ENCODE measurements at regions not wholly inside any gene's neighbourhood (a gene's known extent, or its start where the extent isn't known, plus 50 kb on each side); places are given as distances from the start of the nearest gene placed in this dataset.

DNA sequence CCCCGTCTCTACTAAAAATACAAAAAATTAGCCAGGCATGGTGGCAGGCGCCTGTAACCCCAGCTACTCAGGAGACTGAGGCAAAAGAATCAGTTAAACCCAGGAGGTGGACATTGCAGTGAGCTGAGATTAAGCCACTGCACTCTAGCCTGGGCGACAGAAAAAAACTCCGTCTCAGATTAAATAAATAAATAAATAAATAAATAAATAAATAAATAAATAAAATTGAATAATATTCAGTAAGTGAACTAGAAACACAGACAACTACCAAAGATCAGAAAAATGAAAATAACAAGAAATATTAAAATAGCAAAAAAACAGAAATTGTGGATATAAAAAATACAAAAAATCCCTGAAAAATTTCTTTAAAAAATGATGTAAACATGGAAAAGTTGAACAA lies 172.4 kb downstream of the ZNF486 start:
- no peak for DNase-seq (ENCODE audit: extremely low read depth, low read depth)

DNA sequence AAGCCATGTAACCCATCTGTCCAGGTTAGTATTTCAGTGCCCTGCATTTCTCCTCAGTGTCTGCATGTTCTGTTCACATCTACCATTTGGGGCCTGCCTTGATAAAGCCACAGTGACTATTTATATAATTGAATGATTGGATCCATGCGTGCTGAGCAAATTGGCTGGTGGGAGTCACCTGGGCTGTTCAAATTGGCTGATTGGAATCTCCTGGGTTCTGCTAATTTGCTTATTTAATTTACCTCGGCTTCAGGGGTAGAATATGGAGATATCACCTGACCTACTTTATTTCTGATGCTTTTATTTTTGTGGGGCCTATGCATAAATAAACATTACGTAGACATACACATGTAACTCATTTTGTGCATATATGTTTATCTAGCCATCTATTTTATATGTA lies 167.7 kb downstream of the ZNF486 start:
- TF ChIP-seq, protein P1, sequence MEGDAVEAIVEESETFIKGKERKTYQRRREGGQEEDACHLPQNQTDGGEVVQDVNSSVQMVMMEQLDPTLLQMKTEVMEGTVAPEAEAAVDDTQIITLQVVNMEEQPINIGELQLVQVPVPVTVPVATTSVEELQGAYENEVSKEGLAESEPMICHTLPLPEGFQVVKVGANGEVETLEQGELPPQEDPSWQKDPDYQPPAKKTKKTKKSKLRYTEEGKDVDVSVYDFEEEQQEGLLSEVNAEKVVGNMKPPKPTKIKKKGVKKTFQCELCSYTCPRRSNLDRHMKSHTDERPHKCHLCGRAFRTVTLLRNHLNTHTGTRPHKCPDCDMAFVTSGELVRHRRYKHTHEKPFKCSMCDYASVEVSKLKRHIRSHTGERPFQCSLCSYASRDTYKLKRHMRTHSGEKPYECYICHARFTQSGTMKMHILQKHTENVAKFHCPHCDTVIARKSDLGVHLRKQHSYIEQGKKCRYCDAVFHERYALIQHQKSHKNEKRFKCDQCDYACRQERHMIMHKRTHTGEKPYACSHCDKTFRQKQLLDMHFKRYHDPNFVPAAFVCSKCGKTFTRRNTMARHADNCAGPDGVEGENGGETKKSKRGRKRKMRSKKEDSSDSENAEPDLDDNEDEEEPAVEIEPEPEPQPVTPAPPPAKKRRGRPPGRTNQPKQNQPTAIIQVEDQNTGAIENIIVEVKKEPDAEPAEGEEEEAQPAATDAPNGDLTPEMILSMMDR (IDR thresholded peaks at IDR 0.05; ENCODE audit: low read depth, low read length) = no peak
- DNase-seq (ENCODE audit: extremely low read depth, low read depth) = no peak

More for the DNA sequence above, 172.4 kb downstream of the ZNF486 start:
- TF ChIP-seq, protein P1 (IDR thresholded peaks at IDR 0.05; ENCODE audit: low read depth, low read length) = no peak

DNA sequence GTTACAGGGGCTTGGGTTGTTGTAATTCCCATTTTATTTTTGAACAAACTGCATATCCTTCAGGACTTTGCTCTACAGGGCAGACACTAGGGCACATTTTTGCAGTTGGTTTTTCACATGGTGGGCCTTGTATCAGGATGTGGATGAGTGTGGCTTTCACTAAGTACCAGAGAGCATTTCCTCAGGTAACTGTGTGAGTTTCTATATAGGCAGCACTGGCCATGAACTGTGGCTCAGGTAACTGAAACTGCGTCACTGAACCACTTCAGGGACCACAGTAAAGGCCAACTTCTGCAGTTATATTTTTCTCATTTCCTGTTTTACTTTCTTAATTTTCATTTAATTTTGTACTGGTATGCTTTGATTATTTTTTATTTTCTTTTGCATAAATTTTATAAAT lies 166.5 kb downstream of the ZNF486 start:
- no peak for DNase-seq (ENCODE audit: extremely low read depth, low read depth)
- TF ChIP-seq, protein P1 (IDR thresholded peaks at IDR 0.05; ENCODE audit: low read depth, low read length) = no peak

DNA sequence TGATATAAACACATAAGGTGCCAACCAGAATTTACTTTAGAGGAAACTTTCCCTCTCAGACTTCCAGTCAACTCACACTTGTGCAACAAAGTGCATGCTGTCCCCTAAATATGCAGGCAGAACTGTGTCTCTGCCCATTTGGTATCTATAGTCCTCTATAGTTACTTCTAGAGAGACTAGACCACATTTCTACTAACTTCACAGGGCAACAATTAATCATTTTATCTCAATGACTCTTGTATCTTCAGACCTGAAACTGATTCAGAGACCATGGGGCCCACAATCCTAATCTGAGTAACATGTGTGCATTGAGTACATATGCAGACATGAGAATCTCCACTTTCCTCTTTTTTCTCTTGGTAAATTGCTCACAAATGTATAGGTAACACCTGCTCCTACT lies 158.1 kb downstream of the ZNF486 start:
- TF ChIP-seq, protein P1 (IDR thresholded peaks at IDR 0.05; ENCODE audit: low read depth, low read length) = no peak
- no peak for DNase-seq (ENCODE audit: extremely low read depth, low read depth)

DNA sequence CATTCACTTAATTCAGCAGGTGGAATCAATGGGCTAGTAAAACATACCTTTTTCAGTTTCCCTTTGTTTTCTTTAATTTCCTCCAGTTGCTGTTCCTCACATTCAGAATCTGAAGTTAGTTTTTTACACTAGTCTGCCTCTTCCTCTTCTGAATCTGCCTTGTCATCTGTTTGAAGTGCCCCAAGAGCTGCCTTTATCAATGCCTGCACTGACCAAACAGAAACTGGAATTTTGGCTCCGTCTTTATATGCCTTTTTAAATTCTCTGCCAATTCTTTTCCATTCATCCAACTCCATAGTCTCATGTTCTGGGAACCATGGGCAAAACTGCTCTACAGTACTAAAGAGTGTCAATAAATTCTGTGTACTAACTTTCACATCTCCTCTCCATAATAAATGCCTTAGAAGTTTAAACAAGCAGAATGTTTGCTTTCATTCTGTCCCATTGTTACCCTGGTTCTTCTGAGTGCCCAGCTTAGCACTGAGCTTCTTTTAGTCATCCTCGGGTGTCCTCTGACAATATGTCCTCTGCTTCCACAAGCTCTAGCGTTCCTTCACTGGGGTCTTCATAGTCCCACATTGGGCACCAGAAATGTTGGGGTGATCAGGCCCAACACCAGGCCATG lies 154.2 kb downstream of the ZNF486 start:
- no peak for DNase-seq (ENCODE audit: extremely low read depth, low read depth)
- TF ChIP-seq, protein P1 (IDR thresholded peaks at IDR 0.05; ENCODE audit: low read depth, low read length) = no peak

DNA sequence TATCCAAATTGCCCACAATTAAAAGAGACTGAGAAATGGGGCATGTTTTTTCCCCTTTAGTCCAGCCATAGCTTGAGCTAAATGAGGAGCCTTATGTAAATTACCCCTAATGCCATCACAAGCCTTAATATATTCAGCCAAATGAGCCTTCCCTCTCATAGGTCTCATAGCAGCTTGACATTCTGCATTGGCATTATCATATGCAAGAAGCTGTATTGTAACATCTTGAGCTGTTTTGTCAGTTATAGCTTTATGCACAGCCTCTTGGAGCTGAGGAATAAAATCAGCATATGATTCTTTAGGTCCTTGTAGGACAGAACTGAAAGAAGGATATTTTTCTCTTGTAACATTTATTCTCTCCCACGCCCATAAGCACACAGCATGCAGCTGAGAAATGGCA lies 153.2 kb downstream of the ZNF486 start:
- TF ChIP-seq, protein P1 (IDR thresholded peaks at IDR 0.05; ENCODE audit: low read depth, low read length) = no peak
- DNase-seq (ENCODE audit: extremely low read depth, low read depth) = no peak

DNA sequence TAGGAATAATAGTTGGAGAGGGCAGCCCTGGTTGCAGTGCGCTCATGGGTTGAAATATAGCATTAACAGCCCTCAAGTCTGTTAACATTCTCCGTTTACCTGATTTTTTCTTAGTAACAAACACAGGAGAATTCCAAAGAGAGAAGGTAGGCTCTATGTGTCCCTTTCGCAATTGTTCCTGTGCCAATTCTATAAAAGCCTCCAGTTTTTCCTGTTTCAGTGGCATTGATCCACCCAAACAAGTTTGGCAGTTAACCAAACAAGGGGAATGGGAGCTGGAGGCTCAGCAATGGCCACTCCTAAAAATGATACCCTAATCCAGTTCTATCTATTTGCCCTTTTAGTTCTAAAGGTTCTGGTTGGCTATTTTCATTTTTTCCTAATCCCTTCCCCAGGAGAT lies 151.6 kb downstream of the ZNF486 start:
- DNase-seq (ENCODE audit: extremely low read depth, low read depth) = no peak
- TF ChIP-seq, protein P1 (IDR thresholded peaks at IDR 0.05; ENCODE audit: low read depth, low read length) = no peak

Data from AG09319 (cell line).